OCI-LY1 (cell line): ENCODE measurements at regions not wholly inside any gene's neighbourhood (a gene's known extent, or its start where the extent isn't known, plus 50 kb on each side); places are given as distances from the start of the nearest gene placed in this dataset.

Experiments
- H2AFZ ChIP-seq: fragments of 200-600 bp; sonication (generic), shearing (Covaris generic); 2 replicates; pipeline ENCODE4 v1.6.0; 2014; ENCODE audit warnings: antibody characterized with exemption, mild to moderate bottlenecking, low read length
- H3F3A ChIP-seq: fragments of 200-600 bp; sonication (generic), shearing (Covaris generic); 2 replicates; pipeline ENCODE4 v1.6.0; 2014; ENCODE audit warnings: mild to moderate bottlenecking, antibody characterized with exemption, low read length, moderate library complexity; ENCODE audit not compliant: insufficient read depth
- H3K27ac ChIP-seq: fragments of 200-600 bp; sonication (generic); 2 replicates; pipeline ENCODE4 v1.5.1; 2014; ENCODE audit warnings: low read length, mixed run types, mild to moderate bottlenecking, low read depth; ENCODE audit not compliant: poor library complexity, severe bottlenecking
- H3K27me3 ChIP-seq: fragments of 200-600 bp; sonication (generic); 2 replicates; pipeline ENCODE4 v1.6.0; 2014; ENCODE audit warnings: antibody characterized with exemption, mild to moderate bottlenecking, low read length, moderate library complexity; ENCODE audit not compliant: insufficient read depth
- H3K36me3 ChIP-seq: fragments of 200-600 bp; sonication (generic); 2 replicates; pipeline ENCODE4 v1.6.1; 2014; ENCODE audit warnings: mild to moderate bottlenecking, antibody characterized with exemption, low read length, moderate library complexity, mixed read lengths; ENCODE audit not compliant: insufficient read depth
- H3K4me1 ChIP-seq: fragments of 200-600 bp; sonication (generic); 2 replicates; pipeline ENCODE4 v1.5.1; 2014; ENCODE audit warnings: mild to moderate bottlenecking, low read length, moderate library complexity; ENCODE audit not compliant: insufficient read depth, severe bottlenecking
- H3K4me2 ChIP-seq: fragments of 200-600 bp; sonication (generic), shearing (Covaris generic); 2 replicates; pipeline ENCODE4 v1.6.1; 2014; ENCODE audit warnings: low read length
- H3K4me3 ChIP-seq: fragments of 200-600 bp; sonication (generic); 2 replicates; pipeline ENCODE4 v1.5.1; 2014; ENCODE audit warnings: low read length, low read depth, mild to moderate bottlenecking, mixed read lengths; ENCODE audit not compliant: poor library complexity, severe bottlenecking
- H3K79me2 ChIP-seq: fragments of 200-600 bp; shearing (Covaris generic); 2 replicates; pipeline ENCODE4 v1.6.1; 2016; ENCODE audit warnings: mixed run types, low read length, mixed read lengths; ENCODE audit not compliant: insufficient read depth
- H3K9ac ChIP-seq: fragments of 200-600 bp; sonication (generic), shearing (Covaris generic); 2 replicates; pipeline ENCODE4 v1.6.1; 2014; ENCODE audit warnings: mild to moderate bottlenecking, low read length, mixed read lengths
- H3K9me2 ChIP-seq: fragments of 200-600 bp; sonication (generic), shearing (Covaris generic); 2 replicates; pipeline ENCODE4 v1.6.1; 2014; ENCODE audit warnings: low read depth, mild to moderate bottlenecking, low read length, mixed read lengths
- H3K9me3 ChIP-seq: fragments of 200-600 bp; shearing (Covaris generic); 2 replicates; pipeline ENCODE4 v1.6.1; 2014; ENCODE audit warnings: low read length, mixed read lengths
- H4K20me1 ChIP-seq: fragments of 200-600 bp; sonication (generic), shearing (Covaris generic); 2 replicates; pipeline ENCODE4 v1.6.0; 2016; ENCODE audit warnings: mild to moderate bottlenecking, low read length; ENCODE audit not compliant: insufficient read depth
- CTCF ChIP-seq: fragments of 200-600 bp; sonication (generic), shearing (Covaris generic); IDR thresholded peaks from 2 replicates; pipeline ENCODE4 v1.5.1; 2017; ENCODE audit warnings: mild to moderate bottlenecking, antibody characterized with exemption, low read length, moderate library complexity, mixed read lengths
- EZH2 ChIP-seq: fragments of 200-600 bp; sonication (generic), shearing (Covaris generic); IDR thresholded peaks from 2 replicates; pipeline ENCODE4 v1.8.0; 2017; ENCODE audit warnings: borderline replicate concordance, mixed run types, mild to moderate bottlenecking, antibody characterized with exemption, low read length, moderate library complexity, mixed read lengths

- Histone ChIP-seq H3K9me3 (no peaks in the 10 kb centered on the region), H4K20me1 (no peaks in the 10 kb centered on the region), H3K4me3 (no peak overlapping the region), H3K4me2 (no peak overlapping the region), H3K36me3 (no peaks in the 10 kb centered on the region), H3K9ac (no peak overlapping the region), H3K4me1 (no peaks in the 10 kb centered on the region), H3K27ac (no peak overlapping the region), H3F3A (no peaks in the 10 kb centered on the region), H3K27me3 (no peaks in the 10 kb centered on the region; the same call in 1 of the 2 replicates), H3K79me2 (no peaks in the 10 kb centered on the region), H3K9me2 (no peaks in the 10 kb centered on the region), H2AFZ (no peak overlapping the region)
- TF ChIP-seq CTCF: no peak
Observed at GRCh38 chr2:207219676-207220501, 54.1 kb upstream of the KLF7 start.

GRCh38 chr2:207221731-207222130, 56.0 kb upstream of the KLF7 start:
- TF ChIP-seq EZH2: no peak
- no peak for TF ChIP-seq CTCF
- Histone ChIP-seq H3K9me2 (no peaks in the 10 kb centered on the region), H4K20me1 (no peaks in the 10 kb centered on the region), H3K79me2 (no peaks in the 10 kb centered on the region), H3K9me3 (no peaks in the 10 kb centered on the region), H3K27me3 (no peaks in the 10 kb centered on the region; the same call in 1 of the 2 replicates), H3K4me1 (no peaks in the 10 kb centered on the region), H3K27ac (no peak overlapping the region), H3K36me3 (no peaks in the 10 kb centered on the region), H2AFZ (no peak overlapping the region), H3K4me2 (no peak overlapping the region), H3F3A (no peaks in the 10 kb centered on the region), H3K9ac (no peak overlapping the region), H3K4me3 (no peak overlapping the region)

GRCh38 chr2:207223051-207223450, 57.3 kb upstream of the KLF7 start:
- Histone ChIP-seq H3F3A (no peaks in the 10 kb centered on the region), H3K79me2 (no peaks in the 10 kb centered on the region), H3K4me1 (no peaks in the 10 kb centered on the region), H3K4me2 (no peak overlapping the region), H3K4me3 (no peak overlapping the region), H3K36me3 (no peaks in the 10 kb centered on the region), H3K9ac (no peak overlapping the region), H4K20me1 (no peaks in the 10 kb centered on the region), H3K9me2 (no peaks in the 10 kb centered on the region), H3K9me3 (no peaks in the 10 kb centered on the region), H3K27me3 (no peaks in the 10 kb centered on the region; the same call in 1 of the 2 replicates), H2AFZ (no peak overlapping the region), H3K27ac (no peak overlapping the region)
- TF ChIP-seq EZH2 (no peak), CTCF (no peak)
